A549 (cell line): ENCODE measurements at regions not wholly inside any gene's neighbourhood (a gene's known extent, or its start where the extent isn't known, plus 50 kb on each side); places are given as distances from the start of the nearest gene placed in this dataset.

Experiments
- ATAC-seq, 2 experiments: fragments of 200-7000 bp in 1 of 2; fragments of >200 bp in 1 of 2; cut with Nextera tagmentation in 1 of 2; cut with Tn5 transposase in 1 of 2; 3 replicates each; pipeline versions ENCODE4 v1.8.0 to v1.9.1; 2018 to 2020; ENCODE audit warnings: mild to moderate bottlenecking in 1 of 2, moderate library complexity in 1 of 2
- CTCF ChIA-PET: fragments of 300-600 bp; sonication (Branson Sonifier 250); formaldehyde crosslinking; extraction: SDS; loops from one replicate; lab custom pipeline; 2021; ENCODE audit warnings: antibody characterized with exemption, inconsistent platforms; lab: Yijun Ruan, JAX
- POLR2A ChIA-PET: fragments of 350-600 bp; formaldehyde crosslinking; extraction: SDS; loops from one replicate; lab custom pipeline; 2021; ENCODE audit warnings: antibody characterized with exemption, inconsistent platforms; lab: Yijun Ruan, JAX
- DNase-seq, 2 experiments: peaks; one replicate each; pipeline versions ENCODE4 v3.0.0 to v3.0.0-alpha.2; 2011 to 2016; ENCODE audit warnings: low read depth in 1 of 2, low spot score in 1 of 2
- FAIRE-seq: peaks from 2 replicates; lab custom pipeline; 2011; peaks lifted over from hg19 to GRCh38; lab: Jason Lieb, UNC
- H3K27ac ChIP-seq, 2 experiments: fragments of >200 bp; sonication (Bioruptor Twin); formaldehyde crosslinking; 3 replicates each; pipeline ENCODE4 v1.5.1; 2016 to 2017
- H3K4me1 ChIP-seq: fragments of >200 bp; sonication (Bioruptor Twin); formaldehyde crosslinking; 3 replicates; pipeline ENCODE4 v1.6.1; 2016
- H3K4me2 ChIP-seq: fragments of >200 bp; sonication (Bioruptor Twin); formaldehyde crosslinking; 3 replicates; pipeline ENCODE4 v1.6.1; 2016
- H3K4me3 ChIP-seq: fragments of >200 bp; sonication (Bioruptor Twin); formaldehyde crosslinking; 3 replicates; pipeline ENCODE4 v1.5.1; 2016
- H3K9me3 ChIP-seq: fragments of >200 bp; sonication (Bioruptor Twin); formaldehyde crosslinking; 3 replicates; pipeline ENCODE4 v1.6.1; 2016
- CBX8 ChIP-seq: fragments of 200-600 bp; sonication (generic); IDR thresholded peaks from 2 replicates; pipeline ENCODE4 v1.6.1; 2016
- FOSB ChIP-seq: fragments of 250-450 bp; sonication (Bioruptor Pico); IDR thresholded peaks from 2 replicates; pipeline ENCODE4 v1.5.0; 2020; ENCODE audit warnings: mild to moderate bottlenecking, moderate library complexity
- GATA3 ChIP-seq: IDR thresholded peaks from 2 replicates; pipeline ENCODE4 v1.6.1; 2012; ENCODE audit warnings: borderline replicate concordance
- HDAC2 ChIP-seq: fragments of 200-600 bp; sonication (generic); IDR thresholded peaks from 2 replicates; pipeline ENCODE4 v1.6.1; 2016
- HOXB13 ChIP-seq: fragments of 250-450 bp; sonication (Bioruptor Pico); IDR thresholded peaks from 2 replicates; pipeline ENCODE4 v1.5.0; 2020; ENCODE audit warnings: low read depth, mild to moderate bottlenecking, moderate library complexity
- KDM5A ChIP-seq: fragments of 200-600 bp; sonication (generic); IDR thresholded peaks from 2 replicates; pipeline ENCODE4 v1.6.1; 2016; ENCODE audit warnings: antibody characterized with exemption, mild to moderate bottlenecking
- MAFK ChIP-seq: fragments of 450-650 bp; IDR thresholded peaks from 2 replicates; pipeline ENCODE4 v1.6.1; 2014; ENCODE audit not compliant: partially characterized antibody
- MAZ ChIP-seq: fragments of 150-350 bp; IDR thresholded peaks from 2 replicates; pipeline ENCODE4 v1.6.1; 2014; ENCODE audit warnings: antibody characterized with exemption, low read depth, low read length, borderline replicate concordance
- MYC ChIP-seq: IDR thresholded peaks from 2 replicates; pipeline ENCODE4 v1.6.1; 2012; ENCODE audit warnings: mild to moderate bottlenecking, inconsistent platforms, low read length, improper control_type of control experiment, borderline replicate concordance
- NFE2L2 ChIP-seq: fragments of 150-350 bp; conservative IDR thresholded peaks from 2 replicates; pipeline ENCODE4 v1.6.1; 2014; ENCODE audit warnings: low read length
- NPAS2 ChIP-seq: fragments of 250-450 bp; sonication (Bioruptor Pico); IDR thresholded peaks from 2 replicates; pipeline ENCODE4 v1.8.0; 2022; ENCODE audit warnings: mild to moderate bottlenecking, moderate library complexity, borderline replicate concordance
- NR3C1 ChIP-seq: fragments of >200 bp; sonication (Bioruptor Twin); formaldehyde crosslinking; IDR thresholded peaks from 3 replicates; pipeline ENCODE4 v1.6.1; 2017
- POLR2A ChIP-seq: IDR thresholded peaks from 2 replicates; pipeline ENCODE4 v1.6.1; 2012; ENCODE audit warnings: mild to moderate bottlenecking, low read length
- POLR2AphosphoS2 ChIP-seq: conservative IDR thresholded peaks from 2 replicates; pipeline ENCODE4 v1.6.1; 2012; ENCODE audit warnings: low read length, improper control_type of control experiment, inconsistent platforms
- RARB ChIP-seq: fragments of 250-450 bp; sonication (Bioruptor Pico); IDR thresholded peaks from 2 replicates; pipeline ENCODE4 v1.8.0; 2021; ENCODE audit warnings: mild to moderate bottlenecking, moderate library complexity
- REST ChIP-seq: fragments of 200-600 bp; sonication (generic); IDR thresholded peaks from 2 replicates; pipeline ENCODE4 v1.6.1; 2016; ENCODE audit warnings: antibody characterized with exemption, mild to moderate bottlenecking, moderate library complexity
- RNF2 ChIP-seq: fragments of 200-600 bp; sonication (generic); IDR thresholded peaks from 2 replicates; pipeline ENCODE4 v1.6.1; 2016; ENCODE audit warnings: low read depth, mild to moderate bottlenecking, antibody characterized with exemption, moderate library complexity, borderline replicate concordance
- SMC3 ChIP-seq: fragments of >200 bp; sonication (Bioruptor Twin); formaldehyde crosslinking; IDR thresholded peaks from 3 replicates; pipeline ENCODE4 v1.6.1; 2018; ENCODE audit warnings: inconsistent platforms
- TFCP2L1 ChIP-seq: fragments of 250-450 bp; sonication (Bioruptor Pico); IDR thresholded peaks from 2 replicates; pipeline ENCODE4 v1.5.0; 2021; ENCODE audit warnings: mild to moderate bottlenecking
- ZC3H11A ChIP-seq: fragments of 450-650 bp; IDR thresholded peaks from 2 replicates; pipeline ENCODE4 v1.6.1; 2014; ENCODE audit warnings: antibody characterized with exemption, mild to moderate bottlenecking
- ZSCAN20 ChIP-seq: fragments of 250-450 bp; sonication (Bioruptor Pico); IDR thresholded peaks from 2 replicates; pipeline ENCODE4 v1.8.0; 2022; ENCODE audit warnings: mild to moderate bottlenecking, moderate library complexity
- WGBS: methylation state at CpG from one replicate; pipeline ENCODE4 v1.1.6; 2017; ENCODE audit errors: missing lambda C conversion rate; 5-methylcytosine and 5-hydroxymethylcytosine counted together
- TF ChIP-seq, protein P1 (sequence below): IDR thresholded peaks from 2 replicates; pipeline ENCODE4 v1.6.1; 2012; ENCODE audit warnings: low read depth, borderline replicate concordance
- TF ChIP-seq, protein P2 (sequence below): fragments of >200 bp; sonication (Bioruptor Twin); formaldehyde crosslinking; IDR thresholded peaks from 3 replicates; pipeline ENCODE4 v1.5.1; 2016

DNA sequence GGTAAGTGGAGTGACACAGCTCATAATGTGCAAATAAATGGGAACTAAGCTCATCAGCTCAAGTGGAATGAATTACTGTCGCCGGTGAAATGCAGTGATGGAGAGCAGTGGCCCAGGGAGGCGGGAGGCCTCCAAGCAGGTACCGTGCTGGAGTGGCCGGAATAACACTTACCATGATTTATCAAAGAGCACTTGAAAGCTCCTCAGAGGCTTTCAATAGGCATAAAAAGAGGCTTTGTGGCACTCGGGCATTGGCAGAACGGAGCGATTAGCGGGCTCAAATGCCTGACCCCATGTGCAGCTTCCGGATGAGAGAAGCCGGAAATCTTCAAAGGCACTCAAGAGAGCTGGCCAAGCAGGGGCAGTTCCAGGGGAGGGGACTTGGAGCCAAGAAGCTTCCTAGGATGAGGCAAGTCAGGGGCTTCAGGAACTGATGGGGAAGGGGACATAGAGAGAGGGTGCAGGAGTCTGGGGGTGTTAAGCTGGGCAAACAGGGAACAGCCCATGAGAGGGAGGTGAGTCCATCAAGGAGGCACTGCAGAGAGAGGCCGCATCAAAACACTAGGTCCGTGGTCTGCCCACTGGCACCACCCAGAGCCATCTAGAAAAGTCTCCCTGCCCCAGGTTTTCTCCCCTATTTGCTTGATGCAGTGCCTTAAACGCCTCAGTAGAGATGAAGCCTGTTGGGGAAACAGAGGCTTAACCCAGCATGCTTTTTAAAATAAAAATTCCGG is 144.0 kb upstream of the IRX6 start:
- WGBS, result 45% methylated on average over 15 of the region's 15 CpGs
- CTCF ChIA-PET, result interaction anchor here (0.6 to 1.2 kb wide), 2 partner anchors 9 to 968 kb away, joined by 3 to 4 read pairs; no protein-coding TSS in a partner anchor

DNA sequence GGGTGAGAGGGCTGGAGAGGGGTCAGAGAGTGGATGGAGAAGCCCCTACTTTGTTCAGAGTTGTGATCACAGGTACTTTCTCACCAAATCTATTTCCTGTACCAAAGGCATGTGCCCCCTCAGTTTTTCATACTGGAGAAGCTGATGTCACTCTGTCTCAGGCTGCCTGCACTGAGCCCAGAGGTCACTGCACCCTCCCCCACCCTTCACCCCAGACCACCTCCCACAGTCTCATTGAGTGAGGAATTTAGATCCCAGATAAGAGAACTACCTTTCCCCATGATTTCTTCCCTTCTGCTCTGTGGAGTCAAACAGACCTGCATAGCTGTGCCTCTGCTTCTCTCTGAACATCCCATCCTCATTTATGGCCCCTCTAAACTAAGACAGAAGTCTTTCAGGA is 140.0 kb upstream of the IRX6 start:
- POLR2A ChIA-PET, result no interaction called here
- H3K27ac ChIP-seq, result no peak overlapping the region
- no peaks in the 10 kb centered on the region for H3K4me1 ChIP-seq

More for the DNA sequence above, 144.0 kb upstream of the IRX6 start:
- Histone ChIP-seq H3K4me1 (no peaks in the 10 kb centered on the region), H3K27ac (no peak overlapping the region), H3K9me3 (no peaks in the 10 kb centered on the region), H3K4me3 (no peak overlapping the region), H3K4me2 (no peak overlapping the region)
- FAIRE-seq, result no peak
- TF ChIP-seq RARB (CRISPR knock-in tag) (no peak), ZC3H11A (no peak), HOXB13 (CRISPR knock-in tag) (no peak), SMC3 (no peak), CBX8 (no peak), NR3C1 (no peak), HDAC2 (no peak), FOSB (CRISPR knock-in tag) (no peak), MAFK (no peak), KDM5A (no peak), NFE2L2 (no peak), POLR2A (no peak), RNF2 (no peak), ZSCAN20 (CRISPR knock-in tag) (no peak), MYC (no peak), MAZ (no peak), NPAS2 (CRISPR knock-in tag) (no peak)
- TF ChIP-seq, protein P1, sequence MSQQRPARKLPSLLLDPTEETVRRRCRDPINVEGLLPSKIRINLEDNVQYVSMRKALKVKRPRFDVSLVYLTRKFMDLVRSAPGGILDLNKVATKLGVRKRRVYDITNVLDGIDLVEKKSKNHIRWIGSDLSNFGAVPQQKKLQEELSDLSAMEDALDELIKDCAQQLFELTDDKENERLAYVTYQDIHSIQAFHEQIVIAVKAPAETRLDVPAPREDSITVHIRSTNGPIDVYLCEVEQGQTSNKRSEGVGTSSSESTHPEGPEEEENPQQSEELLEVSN, result no peak
- TF ChIP-seq, protein P2, sequence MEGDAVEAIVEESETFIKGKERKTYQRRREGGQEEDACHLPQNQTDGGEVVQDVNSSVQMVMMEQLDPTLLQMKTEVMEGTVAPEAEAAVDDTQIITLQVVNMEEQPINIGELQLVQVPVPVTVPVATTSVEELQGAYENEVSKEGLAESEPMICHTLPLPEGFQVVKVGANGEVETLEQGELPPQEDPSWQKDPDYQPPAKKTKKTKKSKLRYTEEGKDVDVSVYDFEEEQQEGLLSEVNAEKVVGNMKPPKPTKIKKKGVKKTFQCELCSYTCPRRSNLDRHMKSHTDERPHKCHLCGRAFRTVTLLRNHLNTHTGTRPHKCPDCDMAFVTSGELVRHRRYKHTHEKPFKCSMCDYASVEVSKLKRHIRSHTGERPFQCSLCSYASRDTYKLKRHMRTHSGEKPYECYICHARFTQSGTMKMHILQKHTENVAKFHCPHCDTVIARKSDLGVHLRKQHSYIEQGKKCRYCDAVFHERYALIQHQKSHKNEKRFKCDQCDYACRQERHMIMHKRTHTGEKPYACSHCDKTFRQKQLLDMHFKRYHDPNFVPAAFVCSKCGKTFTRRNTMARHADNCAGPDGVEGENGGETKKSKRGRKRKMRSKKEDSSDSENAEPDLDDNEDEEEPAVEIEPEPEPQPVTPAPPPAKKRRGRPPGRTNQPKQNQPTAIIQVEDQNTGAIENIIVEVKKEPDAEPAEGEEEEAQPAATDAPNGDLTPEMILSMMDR, result no peak
- POLR2A ChIA-PET, result no interaction called here
- ATAC-seq, result no peak
- DNase-seq, result no peak

More for the DNA sequence above, 140.0 kb upstream of the IRX6 start:
- FAIRE-seq (no peak), ATAC-seq (no peak), DNase-seq (no peak)
- CTCF ChIA-PET, result no interaction called here
- H3K9me3 ChIP-seq, result no peaks in the 10 kb centered on the region
- H3K4me3 ChIP-seq, result no peak overlapping the region
- H3K4me2 ChIP-seq, result no peak overlapping the region
- TF ChIP-seq GATA3, result no peak
- TF ChIP-seq TFCP2L1, result no peak
- TF ChIP-seq POLR2AphosphoS2, result no peak
- no peak for TF ChIP-seq POLR2A
- TF ChIP-seq REST, result no peak
